Renal cortex interstitium (tissue), 11 donors: ENCODE measurements at regions not wholly inside any gene's neighbourhood (a gene's known extent, or its start where the extent isn't known, plus 50 kb on each side); places are given as distances from the start of the nearest gene placed in this dataset.

Experiments used
- DNase-seq, 11 donors: peaks; one replicate each; pipeline ENCODE4 v3.0.0-alpha.2; 2013; ENCODE audit warnings: low read depth in 9 of 11, low spot score in 4 of 11; ENCODE audit errors: extremely low read depth in 1 of 11

GRCh38 chr5:4116834-4117233, 521.2 kb downstream of the IRX1 start:
- DNase-seq = no peak

- no peak for DNase-seq
Measured at GRCh38 chr5:4124221-4124970, 528.8 kb downstream of the IRX1 start.

GRCh38 chr5:4128994-4129393, 533.4 kb downstream of the IRX1 start:
- DNase-seq = no peak

- no peak for DNase-seq
Measured at GRCh38 chr5:4129523-4129922, 533.9 kb downstream of the IRX1 start.

- no peak for DNase-seq
Measured at GRCh38 chr5:4130819-4131218, 535.2 kb downstream of the IRX1 start.

- no peak for DNase-seq
Measured at GRCh38 chr5:4137781-4138180, 542.1 kb downstream of the IRX1 start.

GRCh38 chr5:4142842-4143241, 547.2 kb downstream of the IRX1 start:
- DNase-seq = no peak

- DNase-seq = no peak
Measured at GRCh38 chr5:4144411-4145007, 548.9 kb downstream of the IRX1 start.

GRCh38 chr5:4145511-4145910, 549.9 kb downstream of the IRX1 start:
- no peak for DNase-seq

GRCh38 chr5:4148009-4148408, 552.4 kb downstream of the IRX1 start:
- DNase-seq = no peak

- no peak for DNase-seq
Measured at GRCh38 chr5:4150067-4150466, 554.4 kb downstream of the IRX1 start.

GRCh38 chr5:4156153-4156552, 560.5 kb downstream of the IRX1 start:
- DNase-seq = no peak

GRCh38 chr5:4156889-4157288, 561.3 kb downstream of the IRX1 start:
- no peak for DNase-seq

- no peak for DNase-seq
Measured at GRCh38 chr5:4158750-4159447, 563.3 kb downstream of the IRX1 start.

- DNase-seq = no peak
Measured at GRCh38 chr5:4159681-4160080, 564.0 kb downstream of the IRX1 start.

- no peak for DNase-seq
Measured at GRCh38 chr5:4164167-4164566, 568.5 kb downstream of the IRX1 start.

GRCh38 chr5:4180703-4181102, 585.1 kb downstream of the IRX1 start:
- DNase-seq = no peak

- no peak for DNase-seq
Measured at GRCh38 chr5:4182144-4182543, 586.5 kb downstream of the IRX1 start.

- no peak for DNase-seq
Measured at GRCh38 chr5:4185127-4185526, 589.5 kb downstream of the IRX1 start.

- DNase-seq = no peak
Measured at GRCh38 chr5:4188704-4189103, 593.1 kb downstream of the IRX1 start.
